Tibial nerve (tissue), 4 donors: ENCODE measurements at regions not wholly inside any gene's neighbourhood (a gene's known extent, or its start where the extent isn't known, plus 50 kb on each side); places are given as distances from the start of the nearest gene placed in this dataset.

Experiments
- EP300 ChIP-seq, 2 donors: sonication (generic); formaldehyde crosslinking; IDR thresholded peaks; one replicate each; pipeline ENCODE4 v1.6.1; 2017; ENCODE audit warnings: antibody characterized with exemption in 2 of 2, mild to moderate bottlenecking in 1 of 2
- POLR2A ChIP-seq, 2 donors: fragments of 450-650 bp; IDR thresholded peaks; one replicate each; pipeline ENCODE4 v1.6.1; 2017; ENCODE audit warnings: antibody characterized with exemption in 2 of 2, mild to moderate bottlenecking in 2 of 2, moderate library complexity in 2 of 2
- TF ChIP-seq, protein P1 (sequence below), 5 experiments: fragments of 200-600 bp in 3 of 5; fragments of 450-650 bp in 2 of 5; sonication (generic) in 3 of 5; IDR thresholded peaks; one replicate each; pipeline ENCODE4 v1.5.1; 2016 to 2019; ENCODE audit warnings: antibody characterized with exemption in 5 of 5, mild to moderate bottlenecking in 3 of 5, moderate library complexity in 2 of 5

GRCh38 chr18:73274812-73275621 is 407.2 kb upstream of the NETO1 start:
- TF ChIP-seq, protein P1, sequence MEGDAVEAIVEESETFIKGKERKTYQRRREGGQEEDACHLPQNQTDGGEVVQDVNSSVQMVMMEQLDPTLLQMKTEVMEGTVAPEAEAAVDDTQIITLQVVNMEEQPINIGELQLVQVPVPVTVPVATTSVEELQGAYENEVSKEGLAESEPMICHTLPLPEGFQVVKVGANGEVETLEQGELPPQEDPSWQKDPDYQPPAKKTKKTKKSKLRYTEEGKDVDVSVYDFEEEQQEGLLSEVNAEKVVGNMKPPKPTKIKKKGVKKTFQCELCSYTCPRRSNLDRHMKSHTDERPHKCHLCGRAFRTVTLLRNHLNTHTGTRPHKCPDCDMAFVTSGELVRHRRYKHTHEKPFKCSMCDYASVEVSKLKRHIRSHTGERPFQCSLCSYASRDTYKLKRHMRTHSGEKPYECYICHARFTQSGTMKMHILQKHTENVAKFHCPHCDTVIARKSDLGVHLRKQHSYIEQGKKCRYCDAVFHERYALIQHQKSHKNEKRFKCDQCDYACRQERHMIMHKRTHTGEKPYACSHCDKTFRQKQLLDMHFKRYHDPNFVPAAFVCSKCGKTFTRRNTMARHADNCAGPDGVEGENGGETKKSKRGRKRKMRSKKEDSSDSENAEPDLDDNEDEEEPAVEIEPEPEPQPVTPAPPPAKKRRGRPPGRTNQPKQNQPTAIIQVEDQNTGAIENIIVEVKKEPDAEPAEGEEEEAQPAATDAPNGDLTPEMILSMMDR (IDR thresholded peaks at IDR 0.05), result no peak
- TF ChIP-seq POLR2A (IDR thresholded peaks at IDR 0.05), result no peak
- no peak for TF ChIP-seq EP300 (IDR thresholded peaks at IDR 0.05)
